Esophagus squamous epithelium (tissue), 5 donors: ENCODE measurements at regions not wholly inside any gene's neighbourhood (a gene's known extent, or its start where the extent isn't known, plus 50 kb on each side); places are given as distances from the start of the nearest gene placed in this dataset.

ENCODE experiments used
- DNase-seq: peaks from one replicate; lab custom pipeline; 2025; lab: John Stamatoyannopoulos, UW
- H3K27ac ChIP-seq, 4 donors: fragments of 200-600 bp; sonication (generic); one replicate each; pipeline ENCODE4 v1.5.1; 2016 to 2019; ENCODE audit warnings: mild to moderate bottlenecking in 1 of 4
- H3K27me3 ChIP-seq, 4 donors: fragments of 200-600 bp; sonication (generic); 1 replicate in 3 of 4; 2 replicates in 1 of 4; pipeline versions ENCODE4 v1.5.1 to v1.6.0; 2017 to 2021; ENCODE audit warnings: antibody characterized with exemption in 1 of 4
- H3K36me3 ChIP-seq, 3 donors: fragments of 200-600 bp; sonication (generic); one replicate each; pipeline ENCODE4 v1.5.1; 2016 to 2019
- H3K4me1 ChIP-seq, 3 donors: fragments of 200-600 bp; sonication (generic); one replicate each; pipeline ENCODE4 v1.5.1; 2017 to 2019
- H3K4me3 ChIP-seq, 4 donors: fragments of 200-600 bp; sonication (generic); 1 replicate in 3 of 4; 2 replicates in 1 of 4; pipeline ENCODE4 v1.5.1; 2016 to 2019; ENCODE audit warnings: mild to moderate bottlenecking in 2 of 4, moderate library complexity in 1 of 4
- H3K9me3 ChIP-seq, 3 donors: fragments of 200-600 bp; sonication (generic); one replicate each; pipeline ENCODE4 v1.5.1; 2016 to 2019
- CTCF ChIP-seq, 6 experiments: fragments of 450-650 bp in 4 of 6; fragments of 200-600 bp in 2 of 6; sonication (generic) in 2 of 6; IDR thresholded peaks; one replicate each; pipeline ENCODE4 v1.5.1; 2016 to 2019; ENCODE audit warnings: antibody characterized with exemption in 6 of 6, mild to moderate bottlenecking in 4 of 6, moderate library complexity in 4 of 6
- POLR2A ChIP-seq, 4 donors: fragments of 450-650 bp; IDR thresholded peaks; one replicate each; pipeline ENCODE4 v1.6.1; 2017; ENCODE audit warnings: antibody characterized with exemption in 4 of 4, mild to moderate bottlenecking in 4 of 4, moderate library complexity in 3 of 4
- WGBS, 2 donors: methylation state at CpG; one replicate each; pipeline ENCODE4 v1.1.5; 2018; 5-methylcytosine and 5-hydroxymethylcytosine counted together
- intact Hi-C: fragments of 100-400 bp; cut with DNase I; formaldehyde crosslinking; loops from one replicate; pipeline ENCODE4 v1.15.0; 2022
- donor health status: DM: yes; HTN: yes; CAD: no.

GRCh38 chr1:204806943-204807687 is 63.5 kb upstream of the NFASC start:
- no peaks in the 10 kb centered on the region for H3K36me3 ChIP-seq
- H3K27me3 ChIP-seq: peaks cover 0 to 19% (median 0%) of the 10 kb centered on the region in 4 donors
- H3K4me3 ChIP-seq: peak overlapping the region; percentile 22 to 70 (median 43)
- intact Hi-C loops: loop anchor here (5.0 kb wide), 1 partner anchor 135 kb away; no protein-coding TSS in a partner anchor
- TF ChIP-seq POLR2A (IDR thresholded peaks at IDR 0.05) (no peak), CTCF (IDR thresholded peaks at IDR 0.05) (peak; percentile 93 to 98 (median 97))
- H3K9me3 ChIP-seq: no peaks in the 10 kb centered on the region
- H3K27ac ChIP-seq: no peak overlapping the region
- H3K4me1 ChIP-seq: peaks cover 0 to 28% (median 3%) of the 10 kb centered on the region in 3 donors
- DNase-seq: peak; percentile 24
- WGBS, 2 donors: 3 to 8% methylated on average over 10 to 12 of the region's 23 CpGs

GRCh38 chr1:204809488-204809887 is 61.2 kb upstream of the NFASC start:
- TF ChIP-seq POLR2A (IDR thresholded peaks at IDR 0.05): no peak
- no peak for TF ChIP-seq CTCF (IDR thresholded peaks at IDR 0.05)
- H3K27ac ChIP-seq: no peak overlapping the region
- no peak overlapping the region for H3K4me3 ChIP-seq
- no peaks in the 10 kb centered on the region for H3K9me3 ChIP-seq
- no peaks in the 10 kb centered on the region for H3K36me3 ChIP-seq
- peaks cover 0 to 14% (median 0%) of the 10 kb centered on the region in 4 donors for H3K27me3 ChIP-seq
- no peak for DNase-seq
- 83 to 84% methylated on average over 1 of the region's 1 CpG for WGBS, 2 donors
- intact Hi-C loops: loop anchor here (5.0 kb wide), 1 partner anchor 133 kb away; no protein-coding TSS in a partner anchor
- peaks cover 0 to 46% (median 3%) of the 10 kb centered on the region in 3 donors for H3K4me1 ChIP-seq

GRCh38 chr1:204812842-204813241 is 57.8 kb upstream of the NFASC start:
- no peak for DNase-seq
- intact Hi-C loops: no loop called here
- Histone ChIP-seq H3K9me3 (no peaks in the 10 kb centered on the region), H3K36me3 (no peaks in the 10 kb centered on the region), H3K4me1 (peaks cover 0 to 33% (median 0%) of the 10 kb centered on the region in 3 donors), H3K27ac (no peak overlapping the region), H3K27me3 (peaks cover 0 to 31% (median 0%) of the 10 kb centered on the region in 4 donors), H3K4me3 (no peak overlapping the region)
- WGBS, 2 donors: 75 to 93% methylated on average over 1 of the region's 1 CpG
- no peak for TF ChIP-seq POLR2A (IDR thresholded peaks at IDR 0.05)
- no peak for TF ChIP-seq CTCF (IDR thresholded peaks at IDR 0.05)

DNA sequence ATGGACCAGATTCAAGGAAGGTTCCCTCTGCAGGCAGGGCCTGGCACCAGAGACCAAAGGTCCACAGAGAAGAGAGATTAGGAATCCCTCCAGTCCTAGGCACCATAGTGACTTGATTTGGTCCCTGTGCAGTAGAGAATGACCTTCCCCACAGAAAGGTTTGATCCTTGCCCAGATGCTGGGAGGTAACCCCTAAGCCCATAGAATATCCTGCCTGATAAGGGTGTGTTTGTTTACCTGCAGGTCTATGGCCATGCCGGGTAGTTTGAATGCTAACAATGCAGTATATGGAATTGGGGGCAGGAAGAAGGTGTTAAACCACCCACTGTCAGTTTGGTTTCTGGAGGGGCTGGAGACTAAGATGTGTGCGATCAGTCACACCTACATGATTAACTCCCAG is 57.1 kb upstream of the NFASC start:
- Histone ChIP-seq H3K9me3 (no peaks in the 10 kb centered on the region), H3K36me3 (no peaks in the 10 kb centered on the region), H3K27ac (peak overlapping the region in 1 of 4 donors; percentile 58), H3K27me3 (peaks cover 0 to 31% (median 0%) of the 10 kb centered on the region in 4 donors), H3K4me1 (peaks cover 0 to 27% (median 0%) of the 10 kb centered on the region in 3 donors), H3K4me3 (no peak overlapping the region)
- no peak for DNase-seq
- intact Hi-C loops: no loop called here
- no peak for TF ChIP-seq POLR2A (IDR thresholded peaks at IDR 0.05)
- no peak for TF ChIP-seq CTCF (IDR thresholded peaks at IDR 0.05)
- 53 to 84% methylated on average over 2 of the region's 2 CpGs for WGBS, 2 donors

- intact Hi-C loops: no loop called here
- Histone ChIP-seq H3K36me3 (no peaks in the 10 kb centered on the region), H3K4me1 (peaks cover 0 to 32% (median 4%) of the 10 kb centered on the region in 3 donors), H3K27me3 (peaks cover 0 to 31% (median 0%) of the 10 kb centered on the region in 4 donors), H3K9me3 (no peaks in the 10 kb centered on the region), H3K27ac (peak overlapping the region in 3 of 4 donors; percentile 14 to 58 (median 18)), H3K4me3 (no peak overlapping the region)
- TF ChIP-seq POLR2A (IDR thresholded peaks at IDR 0.05): no peak
- no peak for TF ChIP-seq CTCF (IDR thresholded peaks at IDR 0.05)
- no peak for DNase-seq
- WGBS, 2 donors: 60 to 65% methylated on average over 7 of the region's 7 CpGs
These were observed 56.3 kb upstream of the NFASC start for GRCh38 chr1:204814166-204814884.
